ENCODE measurements at regions not wholly inside any gene's neighbourhood (a gene's known extent, or its start where the extent isn't known, plus 50 kb on each side); places are given as distances from the start of the nearest gene placed in this dataset.

- TF ChIP-seq CTCF (IDR thresholded peaks at IDR 0.05; ENCODE audit: insufficient read depth, low read depth, low read length) = no peak
- no peak for TF ChIP-seq EZH2 (IDR thresholded peaks at IDR 0.05; ENCODE audit: insufficient read depth, low read length)
Observed at GRCh38 chr2:156803967-156804366, 367.8 kb downstream of the GPD2 start.

Measured in astrocyte (in vitro differentiated cells and primary cell).